GM12878 (cell line): ENCODE measurements at regions not wholly inside any gene's neighbourhood (a gene's known extent, or its start where the extent isn't known, plus 50 kb on each side); places are given as distances from the start of the nearest gene placed in this dataset.

ENCODE experiments used
- ATAC-seq: fragments of 200-7000 bp; cut with Tn5 transposase; 3 replicates; pipeline ENCODE4 v1.9.1; 2020; ENCODE audit warnings: mild to moderate bottlenecking, moderate library complexity
- BruUV-seq: library from RNA; stranded (reverse); fragments of 400-500 nt; replicated peaks from 2 replicates; lab custom pipeline; 2021; lab: Mats Ljungman, UMichigan
- CTCF ChIA-PET: fragments of 300-600 bp; sonication (Branson Sonifier 250); formaldehyde crosslinking; extraction: SDS; loops from one replicate; lab custom pipeline; 2021; ENCODE audit warnings: inconsistent platforms; lab: Yijun Ruan, JAX
- POLR2A ChIA-PET: fragments of 350-600 bp; formaldehyde crosslinking; extraction: SDS; loops from one replicate; lab custom pipeline; 2021; ENCODE audit warnings: inconsistent platforms; lab: Charles Lee
- RAD21 ChIA-PET: fragments of 300-600 bp; sonication (Branson Sonifier 250); formaldehyde crosslinking; loops from one replicate; lab custom pipeline; 2023; ENCODE audit warnings: antibody characterized with exemption; ENCODE audit not compliant: unreplicated experiment; lab: Charles Lee
- SMC1A ChIA-PET: fragments of 300-600 bp; sonication (Branson Sonifier 250); formaldehyde crosslinking; loops from one replicate; lab custom pipeline; 2023; ENCODE audit not compliant: unreplicated experiment, uncharacterized antibody; lab: Charles Lee
- DNase-seq: peaks from one replicate; pipeline ENCODE4 v3.0.0-alpha.2; 2011; ENCODE audit warnings: low read depth, low spot score
- FAIRE-seq: peaks from 3 replicates; lab custom pipeline; 2011; peaks lifted over from hg19 to GRCh38; lab: Jason Lieb, UNC
- H2AFZ ChIP-seq: 2 replicates; pipeline ENCODE4 v1.6.0; 2011; ENCODE audit warnings: low read depth, low read length, control low read depth; ENCODE audit not compliant: control insufficient read depth
- H3K27ac ChIP-seq: 2 replicates; pipeline ENCODE4 v1.5.1; 2011; ENCODE audit warnings: control low read depth; ENCODE audit not compliant: control insufficient read depth, insufficient read depth
- H3K27me3 ChIP-seq, 2 experiments: replicated peaks in 1 of 2; 2 replicates each; pipeline versions ENCODE4 v1.6.0 to v1.6.1; 2011; ENCODE audit warnings: low read length in 1 of 2; ENCODE audit not compliant: control insufficient read depth in 2 of 2, insufficient read depth in 2 of 2
- H3K36me3 ChIP-seq, 2 experiments: 2 replicates each; pipeline ENCODE4 v1.5.1; 2011; ENCODE audit warnings: low read length in 1 of 2; ENCODE audit not compliant: control insufficient read depth in 2 of 2, insufficient read depth in 2 of 2
- H3K4me1 ChIP-seq: 2 replicates; pipeline ENCODE4 v1.6.1; 2011; ENCODE audit warnings: mild to moderate bottlenecking, low read length, moderate library complexity, mixed read lengths; ENCODE audit not compliant: control insufficient read depth, insufficient read depth
- H3K4me2 ChIP-seq: 2 replicates; pipeline ENCODE4 v1.6.0; 2011; ENCODE audit warnings: control low read depth; ENCODE audit not compliant: control insufficient read depth, insufficient read depth
- H3K4me3 ChIP-seq: fragments of 200-600 bp; sonication (generic); 2 replicates; pipeline ENCODE4 v1.5.1; 2016
- H3K79me2 ChIP-seq: 2 replicates; pipeline ENCODE4 v1.6.0; 2011; ENCODE audit warnings: low read length; ENCODE audit not compliant: control insufficient read depth, insufficient read depth
- H3K9ac ChIP-seq: 2 replicates; pipeline ENCODE4 v1.8.0; 2011; ENCODE audit warnings: low read length, control low read depth, mixed read lengths; ENCODE audit not compliant: control insufficient read depth, insufficient read depth
- H3K9me3 ChIP-seq: replicated peaks from 3 replicates; pipeline ENCODE4 v1.5.1; 2011; ENCODE audit warnings: mild to moderate bottlenecking, low read length; ENCODE audit not compliant: control insufficient read depth, insufficient read depth
- H4K20me1 ChIP-seq: 2 replicates; pipeline ENCODE4 v1.6.0; 2011; ENCODE audit not compliant: control insufficient read depth, insufficient read depth
- BACH1 ChIP-seq: fragments of 450-650 bp; IDR thresholded peaks from 2 replicates; pipeline ENCODE4 v1.6.1; 2017; ENCODE audit warnings: mild to moderate bottlenecking, borderline replicate concordance
- CREM ChIP-seq: IDR thresholded peaks from 2 replicates; pipeline ENCODE4 v1.6.1; 2014; ENCODE audit warnings: antibody characterized with exemption, low read depth
- CTCF ChIP-seq, 3 experiments: IDR thresholded peaks in 2 of 3; conservative IDR thresholded peaks in 1 of 3; 2 replicates each; pipeline ENCODE4 v1.5.1; 2011; ENCODE audit warnings: low read depth in 3 of 3, low read length in 3 of 3, mild to moderate bottlenecking in 3 of 3, control low read depth in 2 of 3, moderate library complexity in 2 of 3, inconsistent platforms in 1 of 3, mixed read lengths in 1 of 3; ENCODE audit not compliant: control insufficient read depth in 2 of 3, insufficient read depth in 1 of 3; ENCODE audit errors: extremely low read depth in 1 of 3
- E2F4 ChIP-seq: IDR thresholded peaks from 2 replicates; pipeline ENCODE4 v1.6.1; 2012; ENCODE audit warnings: low read depth, low read length, improper control_type of control experiment
- IRF4 ChIP-seq: IDR thresholded peaks from 2 replicates; pipeline ENCODE4 v1.6.1; 2011; ENCODE audit warnings: low read depth, low read length
- MEF2A ChIP-seq: IDR thresholded peaks from 2 replicates; pipeline ENCODE4 v1.6.1; 2011; ENCODE audit warnings: low read depth, mild to moderate bottlenecking, low read length, moderate library complexity; ENCODE audit not compliant: insufficient read depth
- MYB ChIP-seq: fragments of 150-350 bp; IDR thresholded peaks from 2 replicates; pipeline ENCODE4 v1.6.1; 2014; ENCODE audit warnings: mild to moderate bottlenecking, low read depth, low read length, borderline replicate concordance
- PAX8 ChIP-seq: fragments of 450-650 bp; IDR thresholded peaks from 2 replicates; pipeline ENCODE4 v1.6.1; 2017; ENCODE audit warnings: mild to moderate bottlenecking, moderate library complexity
- ZNF207 ChIP-seq: fragments of 450-650 bp; IDR thresholded peaks from 2 replicates; pipeline ENCODE4 v1.6.1; 2014; ENCODE audit warnings: antibody characterized with exemption, mild to moderate bottlenecking, borderline replicate concordance
- ZNF274 ChIP-seq: IDR thresholded peaks from one replicate; pipeline ENCODE4 v1.8.0; 2011; ENCODE audit not compliant: insufficient read length, insufficient read depth
- ZNF592 ChIP-seq: fragments of 450-650 bp; IDR thresholded peaks from 2 replicates; pipeline ENCODE4 v1.6.1; 2017; ENCODE audit warnings: mild to moderate bottlenecking, moderate library complexity
- ZZZ3 ChIP-seq: IDR thresholded peaks from 2 replicates; pipeline ENCODE4 v1.6.1; 2011; ENCODE audit warnings: low read depth; ENCODE audit not compliant: control insufficient read depth, insufficient read length
- WGBS: methylation state at CpG from one replicate; pipeline ENCODE4 v1.1.6; 2016; ENCODE audit warnings: low lambda C conversion rate; ENCODE audit not compliant: insufficient replicate concordance, insufficient coverage; ENCODE audit errors: missing lambda C conversion rate; 5-methylcytosine and 5-hydroxymethylcytosine counted together
- in situ Hi-C: fragments of 300-500 bp; cut with MboI; formaldehyde crosslinking; loops from 9 replicates; pipeline ENCODE4 v1.14.3; 2018; ENCODE audit warnings: mixed read lengths
- intact Hi-C: fragments of 100-400 bp; cut with micrococcal nuclease; formaldehyde crosslinking; loops from one replicate; pipeline ENCODE4 v1.14.2; 2022; ENCODE audit not compliant: unreplicated experiment

- TF ChIP-seq MYB (no peak), E2F4 (no peak), CTCF (IDR thresholded peaks at IDR 0.05 in 2 of 3, conservative IDR thresholded peaks at IDR 0.05 in 1 of 3; ENCODE audit: control insufficient read depth in 2 of 3, extremely low read depth in 1 of 3, insufficient read depth in 1 of 3, low read depth in 3 of 3, low read length in 3 of 3) (no peak), MEF2A (no peak), IRF4 (no peak), ZNF207 (no peak), ZZZ3 (no peak), PAX8 (no peak), ZNF592 (no peak), BACH1 (no peak), ZNF274 (no peak), CREM (no peak)
- no peaks in the 10 kb centered on the region; a peak in 2 of 4 replicates for H3K27me3 ChIP-seq
- no peak overlapping the region for H3K9ac ChIP-seq
- ChIA-PET CTCF (no interaction called here), RAD21 (no interaction called here), POLR2A (no interaction called here), SMC1A (no interaction called here)
- BruUV-seq, result no TSS peak
- in situ Hi-C loops, result no loop called here
- no peaks in the 10 kb centered on the region for H3K9me3 ChIP-seq
- no peaks in the 10 kb centered on the region for H3K79me2 ChIP-seq
- no peak overlapping the region for H2AFZ ChIP-seq
- no peaks in the 10 kb centered on the region for H3K4me1 ChIP-seq
- no peaks in the 10 kb centered on the region for H4K20me1 ChIP-seq
- no peak overlapping the region for H3K4me3 ChIP-seq
- H3K27ac ChIP-seq, result no peak overlapping the region
- FAIRE-seq (no peak), ATAC-seq (no peak), DNase-seq (no peak)
- intact Hi-C loops, result no loop called here
- H3K36me3 ChIP-seq, result no peaks in the 10 kb centered on the region
- no peak overlapping the region for H3K4me2 ChIP-seq
- 42% methylated on average over 24 of the region's 24 CpGs for WGBS
Measured at GRCh38 chr11:70713086-70713835, 314.9 kb downstream of the CTTN start.
